KG1 (cell line): ENCODE measurements at regions not wholly inside any gene's neighbourhood (a gene's known extent, or its start where the extent isn't known, plus 50 kb on each side); places are given as distances from the start of the nearest gene placed in this dataset.
"Not testable (repeated sequence)": the region's sequence is repeated elsewhere in the genome, so short reads cannot be mapped to it uniquely, and the experiment has no call there.

Experiments
- DNase-seq: peaks from one replicate; lab custom pipeline; 2025; lab: John Stamatoyannopoulos, UW

DNA sequence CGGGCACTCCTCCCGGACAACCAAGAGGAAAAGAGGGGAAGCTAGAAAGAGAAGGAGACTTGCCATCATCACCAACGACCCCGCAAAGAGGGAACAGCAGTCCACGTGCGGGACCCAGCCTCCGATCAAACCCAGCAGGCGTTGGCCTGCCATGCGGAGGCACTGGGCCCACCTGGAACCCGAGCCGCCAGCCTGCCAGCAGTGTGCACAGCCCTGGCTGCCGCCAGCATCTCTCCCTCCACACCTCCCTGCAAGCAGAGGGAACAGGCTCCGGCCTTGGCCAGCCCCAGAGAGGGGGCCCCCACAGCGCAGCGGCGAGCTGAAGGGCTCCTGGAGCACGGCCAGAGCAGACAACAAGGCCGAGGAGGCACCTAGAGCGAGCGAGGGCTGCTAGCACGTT lies 1244.7 kb upstream of the B3GALT2 start:
- no peak for DNase-seq

DNA sequence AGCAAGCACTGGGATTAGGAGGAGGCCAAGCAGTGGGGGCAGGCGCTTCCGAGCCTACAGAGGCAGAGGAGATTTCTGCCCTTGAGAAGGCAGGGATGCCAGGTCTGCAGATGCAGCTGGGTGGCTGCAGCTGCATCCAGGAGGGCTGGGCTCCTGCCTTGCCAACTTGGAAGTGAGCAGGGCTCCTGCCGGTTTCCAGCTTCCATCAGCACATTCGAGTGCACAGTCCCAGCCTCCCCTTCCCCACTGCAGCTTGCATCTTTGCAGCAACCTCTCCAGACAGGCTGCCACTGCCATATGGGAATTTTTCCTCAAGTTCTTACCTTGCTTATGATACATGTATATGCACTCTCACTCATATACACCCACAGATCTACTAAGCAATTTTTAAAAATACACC lies 1234.3 kb upstream of the B3GALT2 start:
- DNase-seq: no peak

DNA sequence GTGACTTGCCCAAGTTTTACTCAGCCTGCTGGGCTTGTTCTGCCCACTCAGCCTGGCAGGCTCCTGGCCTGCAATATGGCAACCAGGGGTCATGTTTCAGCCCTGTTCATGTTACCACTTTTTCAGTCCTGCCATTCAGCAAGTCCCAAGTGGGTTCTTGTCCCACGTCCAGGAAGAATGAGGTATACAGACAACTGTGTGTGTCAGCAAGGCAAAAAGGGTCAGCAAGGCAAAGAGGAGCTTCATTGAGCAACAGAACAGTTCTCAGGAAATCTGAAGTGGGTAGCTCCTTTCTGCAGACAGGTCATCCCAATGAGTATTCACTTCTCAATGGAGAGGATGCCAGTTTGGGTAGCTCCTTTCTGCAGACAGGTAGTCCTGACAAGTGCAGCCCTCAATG lies 1233.3 kb upstream of the B3GALT2 start:
- no peak for DNase-seq

DNA sequence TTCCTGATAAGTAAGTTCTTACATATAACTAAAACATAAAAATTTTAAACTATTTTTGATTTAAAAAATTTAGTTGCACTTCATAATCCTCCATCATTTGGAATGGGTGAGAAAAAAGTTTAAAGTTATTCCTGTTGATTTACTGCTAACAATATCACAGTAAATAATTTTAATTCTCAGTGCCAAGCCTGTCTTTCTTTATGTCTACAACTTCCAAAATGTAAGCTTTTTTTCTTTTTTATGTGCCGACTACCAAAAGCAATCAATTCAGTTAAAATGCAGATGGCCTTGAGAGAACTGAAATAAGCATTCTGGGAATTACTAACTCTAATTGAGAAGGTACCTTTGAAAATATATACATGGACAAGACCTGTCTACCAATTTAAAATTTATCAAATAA lies 1224.3 kb upstream of the B3GALT2 start:
- no peak for DNase-seq

DNA sequence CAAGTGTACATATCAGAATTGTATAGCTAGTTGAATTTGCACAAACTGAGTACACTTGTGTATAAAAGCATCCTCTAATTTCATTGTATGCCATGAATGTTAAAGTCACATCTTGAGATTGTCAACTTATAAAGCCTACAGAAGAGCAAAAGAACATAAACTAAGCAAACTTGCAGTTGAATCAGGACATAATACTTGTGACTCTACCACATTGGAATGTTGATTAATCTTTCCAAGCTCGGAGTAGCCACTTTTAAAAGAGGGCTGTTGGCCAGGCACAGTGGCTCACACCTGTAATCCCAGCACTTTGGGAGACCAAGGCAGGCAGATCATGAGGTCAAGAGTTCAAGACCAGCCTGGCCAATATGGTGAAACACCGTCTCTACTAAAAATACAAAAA lies 1220.8 kb upstream of the B3GALT2 start:
- DNase-seq: not testable (repeated sequence)

DNA sequence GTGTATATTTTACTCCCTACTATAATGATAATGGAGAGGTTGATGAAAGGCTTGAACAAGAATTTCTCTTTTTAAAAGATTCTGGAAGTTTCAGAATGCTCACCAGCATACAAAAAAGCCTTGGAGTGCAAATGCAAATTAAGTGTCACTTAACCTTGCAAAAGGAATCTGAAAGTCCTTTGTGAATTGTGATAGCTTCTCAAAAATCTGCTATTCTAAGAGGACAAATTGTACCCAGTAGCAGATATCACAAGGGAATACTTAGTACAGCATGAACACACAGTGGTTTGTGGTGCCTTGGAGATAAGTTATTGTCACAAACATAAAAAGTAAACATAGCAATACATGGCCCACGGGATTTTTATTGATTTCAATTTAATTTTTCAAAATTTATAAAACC lies 1208.3 kb upstream of the B3GALT2 start:
- DNase-seq: no peak

DNA sequence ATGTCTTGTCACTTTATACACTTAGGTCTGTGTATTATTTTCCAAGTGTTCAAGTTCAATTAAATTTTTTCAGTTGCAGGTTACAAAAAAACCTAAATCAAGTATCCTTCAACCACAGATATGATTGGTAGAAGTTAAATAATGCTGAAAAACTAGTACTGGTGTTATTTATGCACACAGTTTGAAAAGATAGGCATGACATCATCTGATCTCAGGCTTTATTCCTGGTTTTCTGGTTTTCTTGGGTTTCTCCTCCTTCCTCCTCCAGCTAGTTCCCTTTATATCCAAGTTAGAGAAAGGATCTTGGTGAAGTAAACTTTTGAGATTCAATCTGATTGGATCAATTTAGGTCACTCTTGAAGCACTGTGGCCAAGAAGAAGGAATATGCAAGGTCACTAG lies 1201.1 kb upstream of the B3GALT2 start:
- DNase-seq: no peak

DNA sequence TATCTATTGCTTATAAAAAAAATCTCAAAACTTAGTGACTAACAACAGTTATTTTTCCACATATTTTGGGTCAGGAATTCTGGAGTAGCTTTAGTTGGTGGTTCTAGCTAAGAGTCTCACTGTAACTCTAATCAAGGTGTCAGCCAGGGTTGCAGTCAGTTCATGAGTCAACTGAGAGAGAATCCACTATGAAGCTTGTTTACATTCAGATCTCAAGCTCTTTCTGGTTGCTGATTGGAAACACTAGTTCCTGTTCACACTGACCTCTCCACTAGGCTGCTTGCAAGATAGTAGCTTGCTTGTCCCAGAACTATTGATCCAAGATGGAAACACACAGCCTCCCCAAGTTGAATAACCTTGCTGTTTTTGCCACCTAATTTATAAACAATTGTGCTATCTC lies 1192.1 kb upstream of the B3GALT2 start:
- no peak for DNase-seq

DNA sequence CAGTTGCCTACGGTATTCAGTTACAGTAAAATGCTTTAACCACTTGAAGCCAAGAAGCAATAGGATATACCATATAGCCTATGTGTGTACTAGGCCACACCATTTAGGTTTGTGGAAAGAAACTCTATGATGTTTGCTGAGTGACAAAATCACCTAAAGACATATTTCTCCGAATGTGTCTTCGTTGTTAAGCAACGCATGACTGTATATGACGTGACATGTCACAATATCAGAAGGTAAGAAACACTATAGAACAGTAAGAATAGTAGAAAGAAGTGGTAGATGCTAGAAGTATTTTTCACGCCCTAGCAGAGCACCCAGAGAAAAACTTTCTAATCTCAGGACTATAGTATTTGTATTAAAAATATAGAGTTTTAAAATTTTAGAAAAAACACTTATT lies 1188.2 kb upstream of the B3GALT2 start:
- no peak for DNase-seq

DNA sequence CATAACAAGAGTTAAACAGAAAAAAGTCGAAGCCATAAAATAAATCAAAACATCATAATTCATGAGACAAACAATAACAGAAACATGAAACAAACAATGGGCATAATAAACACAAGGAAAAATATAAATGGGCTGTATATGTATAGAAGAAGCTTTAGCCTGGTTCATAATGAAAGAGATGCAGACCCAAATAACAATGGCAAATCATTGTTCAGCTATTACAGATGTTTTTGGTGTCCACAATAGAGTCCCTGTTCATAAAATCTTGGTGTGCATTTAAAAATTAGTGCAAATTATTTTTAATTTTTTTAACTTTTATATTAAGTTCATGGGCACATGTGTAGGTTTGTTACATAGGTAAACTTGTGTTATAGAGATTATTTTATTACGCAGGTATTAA lies 1185.9 kb upstream of the B3GALT2 start:
- DNase-seq: no peak

DNA sequence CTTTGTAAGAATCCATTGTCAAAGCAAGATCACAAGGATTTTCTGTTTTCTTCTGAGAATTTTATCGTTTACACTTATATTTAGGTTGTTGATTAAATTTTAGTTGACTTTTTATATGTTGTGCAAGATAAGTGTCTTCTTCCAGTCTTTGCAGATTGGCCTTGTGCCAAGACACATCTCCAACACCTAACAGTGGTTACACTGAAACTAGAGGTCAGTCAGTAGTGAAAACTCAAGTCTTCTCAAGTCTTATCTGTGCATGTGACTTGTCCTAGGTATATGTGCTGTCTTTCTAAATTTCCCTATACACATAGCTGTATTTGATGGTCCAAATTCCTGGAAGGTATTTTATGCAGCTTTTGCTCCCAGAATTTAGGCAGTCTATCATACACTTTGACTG lies 1183.2 kb upstream of the B3GALT2 start:
- DNase-seq: no peak

DNA sequence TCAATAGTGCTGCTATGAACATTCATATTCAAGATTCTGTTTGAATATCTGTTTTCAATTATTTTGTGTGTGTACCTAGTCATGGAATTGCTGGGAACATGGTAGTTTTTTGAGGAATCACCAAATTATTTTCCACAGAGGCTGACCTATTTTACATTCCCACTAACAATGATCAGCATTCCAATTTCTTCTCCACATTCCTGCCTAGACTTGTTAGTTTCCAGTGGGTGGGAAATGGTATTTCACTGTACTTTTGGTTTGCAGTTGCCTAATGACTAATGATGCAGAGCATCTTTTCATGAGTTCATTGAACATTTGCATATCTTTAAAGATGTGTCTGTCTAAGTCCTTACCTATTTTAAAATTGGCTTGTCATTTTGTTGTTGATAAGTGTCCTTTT lies 1182.6 kb upstream of the B3GALT2 start:
- no peak for DNase-seq

DNA sequence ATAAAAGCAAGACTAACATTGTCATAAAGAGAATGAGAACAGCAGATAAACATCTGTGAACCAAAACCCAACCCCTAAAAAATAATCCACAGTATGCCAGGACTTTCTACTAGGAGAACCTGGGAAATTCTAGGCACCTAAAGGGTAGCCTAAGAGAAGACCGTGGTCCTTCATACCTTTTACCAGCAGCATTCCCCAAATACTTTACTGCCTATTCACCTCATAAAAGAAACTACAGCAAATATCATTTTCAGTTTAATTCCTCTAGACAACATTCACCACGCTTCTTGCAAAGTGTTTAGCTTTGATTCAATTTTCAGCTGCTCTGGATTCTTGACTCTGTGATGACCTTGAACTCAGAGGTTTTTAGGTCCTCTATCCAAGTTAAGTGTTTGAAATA lies 1180.7 kb upstream of the B3GALT2 start:
- DNase-seq: no peak

DNA sequence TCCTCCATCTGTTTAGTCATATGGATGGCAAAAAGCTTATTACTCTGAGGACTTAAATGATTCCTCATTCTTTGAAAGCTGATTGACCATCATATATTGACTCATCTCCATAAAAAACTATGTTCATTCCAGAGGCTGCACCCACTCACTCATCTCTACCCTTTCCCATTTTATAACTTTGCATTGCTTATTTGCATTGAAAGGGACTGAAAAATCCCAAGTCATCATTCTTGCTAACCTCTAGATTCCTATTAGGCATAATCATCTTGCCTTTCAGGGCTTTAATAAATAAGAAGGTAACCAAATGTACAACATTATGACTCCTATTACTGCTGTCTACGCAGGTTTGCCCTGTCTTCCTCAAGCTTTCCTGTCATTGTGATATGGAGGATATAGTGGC lies 1180.3 kb upstream of the B3GALT2 start:
- DNase-seq: no peak

DNA sequence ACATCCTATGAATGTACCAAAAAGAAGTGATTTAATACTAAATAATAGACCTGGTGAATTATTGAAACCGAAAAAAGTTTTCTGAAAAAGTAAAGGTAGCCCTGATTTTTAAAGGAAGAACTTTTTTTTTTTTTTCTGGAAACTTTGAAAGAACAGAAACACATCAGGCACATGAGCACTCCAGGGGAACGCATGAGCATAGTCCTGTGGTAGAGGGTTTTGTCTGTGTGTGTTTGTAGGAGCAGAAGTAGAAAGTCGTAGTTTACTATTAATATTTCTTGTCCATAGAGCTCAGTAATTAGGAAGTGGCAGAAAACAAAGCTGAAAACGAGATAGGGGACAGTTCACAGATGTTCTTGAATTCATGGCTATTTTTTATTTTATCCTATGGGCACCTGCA lies 1175.9 kb upstream of the B3GALT2 start:
- DNase-seq: no peak

DNA sequence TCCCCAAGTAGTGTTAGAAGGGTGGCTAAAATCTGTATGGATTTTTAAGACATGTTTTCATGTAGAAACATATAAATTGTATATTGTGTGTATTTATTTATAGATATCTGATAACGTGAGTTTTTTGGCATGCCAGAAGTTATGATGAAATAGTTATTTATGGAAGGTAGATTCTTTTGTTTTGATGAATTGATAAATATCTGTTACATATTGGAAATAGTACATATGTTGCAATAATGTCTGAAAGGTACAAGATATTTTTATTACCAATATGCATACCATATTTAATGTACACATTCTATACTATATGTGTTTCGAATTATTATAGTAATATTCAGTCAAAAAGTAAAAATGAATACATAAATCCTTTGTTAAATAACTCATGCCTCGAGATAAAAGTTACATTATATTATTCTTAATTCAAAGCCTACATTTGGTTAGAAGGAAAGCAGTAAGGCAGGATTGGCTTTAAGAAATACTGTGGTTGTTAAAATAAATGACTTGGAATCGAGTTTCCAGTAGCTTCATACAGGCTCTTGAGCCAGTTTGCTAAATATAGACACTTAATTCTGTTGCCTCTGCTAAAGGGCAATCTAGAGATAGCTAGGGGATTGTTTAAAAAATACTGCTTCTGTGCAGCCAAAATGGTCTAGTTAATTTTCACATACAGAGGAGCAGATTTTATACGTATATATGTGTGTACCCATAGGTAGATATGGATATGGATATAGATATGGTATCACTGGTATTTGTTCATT lies 1175.1 kb upstream of the B3GALT2 start:
- DNase-seq: no peak

DNA sequence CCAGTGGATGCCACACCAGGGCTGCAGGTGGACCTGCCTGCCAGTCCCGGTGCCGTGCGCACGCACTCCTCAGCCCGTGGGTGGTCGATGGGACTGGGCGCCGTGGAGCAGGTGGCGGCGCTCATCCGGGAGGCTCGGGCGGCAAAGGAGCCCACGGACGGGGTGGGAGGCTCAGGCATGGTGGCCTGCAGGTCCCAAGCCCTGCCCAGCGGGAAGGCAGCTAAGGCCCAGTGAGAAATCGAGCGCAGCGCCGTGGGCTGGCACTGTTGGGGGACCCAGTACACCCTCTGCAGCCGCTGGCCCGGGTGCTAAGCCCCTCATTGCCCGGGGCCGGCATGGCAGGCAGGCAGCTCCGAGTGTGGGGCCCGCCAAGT lies 1171.8 kb upstream of the B3GALT2 start:
- no peak for DNase-seq

DNA sequence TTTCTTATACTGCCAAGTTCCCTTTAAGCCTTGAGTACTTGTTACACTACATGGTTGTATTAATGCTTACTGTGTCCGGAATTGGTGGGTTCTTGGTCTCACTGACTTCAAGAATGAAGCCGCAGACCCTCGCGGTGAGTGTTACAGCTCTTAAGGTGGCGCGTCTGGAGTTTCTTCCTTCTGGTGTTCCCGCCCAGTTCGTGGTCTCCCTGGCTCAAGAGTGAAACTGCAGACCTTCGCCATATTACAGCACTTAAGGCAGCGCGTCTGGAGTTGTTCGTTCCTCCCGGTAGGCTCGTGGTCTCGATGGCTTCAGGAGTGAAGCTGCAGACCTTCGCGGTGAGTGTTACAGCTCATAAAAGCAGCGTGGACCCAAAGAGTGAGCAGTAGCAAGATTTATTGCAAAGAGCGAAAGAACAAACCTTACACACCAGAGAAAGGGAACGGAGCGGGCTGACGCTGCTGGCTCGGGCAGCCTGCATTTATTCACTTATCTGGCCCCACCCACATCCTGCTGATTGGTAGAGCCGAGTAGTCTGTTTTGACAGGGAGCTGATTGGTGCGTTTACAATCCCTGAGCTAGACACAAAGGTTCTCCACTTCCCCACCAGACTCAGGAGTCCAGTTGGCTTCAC lies 1171.3 kb upstream of the B3GALT2 start:
- DNase-seq: not testable (repeated sequence)

DNA sequence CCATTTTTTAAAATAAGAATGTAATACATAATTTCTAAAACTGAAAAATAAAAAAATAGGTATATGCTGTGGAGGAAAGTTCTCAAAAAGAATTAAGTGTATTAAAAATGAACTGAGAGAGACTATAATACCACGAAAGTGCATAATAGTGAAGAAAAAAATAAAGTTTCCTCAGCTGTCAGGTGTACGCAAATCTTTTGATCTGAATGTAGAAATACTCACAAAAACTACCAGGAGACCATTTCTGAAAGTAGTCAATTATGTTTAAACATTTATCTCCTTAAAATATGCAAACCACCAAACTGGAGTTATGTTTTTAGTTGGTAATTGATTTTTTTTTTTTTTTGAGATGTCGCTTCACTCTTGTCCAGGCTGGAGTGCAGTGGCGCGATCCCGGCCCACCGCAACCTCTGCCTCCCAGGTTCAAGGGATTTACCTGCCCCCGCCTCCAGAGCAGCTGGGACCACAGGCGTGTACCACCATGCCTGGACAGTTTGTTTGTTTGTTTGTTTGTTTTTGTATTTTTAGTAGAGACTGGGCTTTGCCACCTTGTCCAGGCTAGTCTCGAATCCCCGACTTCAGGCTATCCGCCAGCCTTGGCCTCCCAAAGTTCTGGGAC lies 1169.2 kb upstream of the B3GALT2 start:
- no peak for DNase-seq

DNA sequence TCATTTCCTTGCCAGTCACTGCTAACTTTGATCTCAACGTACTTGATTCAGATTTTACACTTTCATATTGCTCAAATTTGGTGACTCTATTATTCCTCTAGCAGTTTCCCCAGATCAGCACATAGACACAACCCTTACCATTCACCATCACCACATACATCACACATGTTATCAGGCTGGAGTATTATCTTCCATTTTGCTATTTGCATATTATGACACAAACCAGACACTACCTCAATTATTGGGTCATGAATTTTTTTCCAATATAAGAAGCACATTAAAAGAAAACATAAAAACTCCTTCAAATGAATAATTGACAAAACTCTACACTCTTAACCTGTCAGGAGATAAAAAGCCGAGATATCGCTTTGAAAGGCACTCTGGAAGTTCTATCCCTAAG lies 1166.7 kb upstream of the B3GALT2 start:
- no peak for DNase-seq

DNA sequence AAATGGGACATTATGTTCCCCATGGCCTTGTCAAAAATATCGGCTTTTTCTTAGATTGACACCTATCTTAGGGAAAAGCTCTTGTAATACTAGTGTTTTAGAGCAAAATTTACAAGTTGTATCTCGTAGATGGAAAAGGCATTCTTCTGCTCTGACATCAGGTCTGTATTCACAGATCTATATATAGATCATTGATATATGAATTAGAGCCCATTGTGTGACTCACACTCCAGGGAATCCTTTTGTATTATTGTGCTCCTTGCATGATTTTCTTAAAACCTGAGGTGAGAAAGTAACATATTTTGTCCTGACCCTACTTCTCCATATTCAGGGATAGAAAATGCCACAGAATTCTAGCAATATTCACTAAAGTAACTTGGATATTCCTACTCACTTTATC lies 1160.8 kb upstream of the B3GALT2 start:
- DNase-seq: no peak

DNA sequence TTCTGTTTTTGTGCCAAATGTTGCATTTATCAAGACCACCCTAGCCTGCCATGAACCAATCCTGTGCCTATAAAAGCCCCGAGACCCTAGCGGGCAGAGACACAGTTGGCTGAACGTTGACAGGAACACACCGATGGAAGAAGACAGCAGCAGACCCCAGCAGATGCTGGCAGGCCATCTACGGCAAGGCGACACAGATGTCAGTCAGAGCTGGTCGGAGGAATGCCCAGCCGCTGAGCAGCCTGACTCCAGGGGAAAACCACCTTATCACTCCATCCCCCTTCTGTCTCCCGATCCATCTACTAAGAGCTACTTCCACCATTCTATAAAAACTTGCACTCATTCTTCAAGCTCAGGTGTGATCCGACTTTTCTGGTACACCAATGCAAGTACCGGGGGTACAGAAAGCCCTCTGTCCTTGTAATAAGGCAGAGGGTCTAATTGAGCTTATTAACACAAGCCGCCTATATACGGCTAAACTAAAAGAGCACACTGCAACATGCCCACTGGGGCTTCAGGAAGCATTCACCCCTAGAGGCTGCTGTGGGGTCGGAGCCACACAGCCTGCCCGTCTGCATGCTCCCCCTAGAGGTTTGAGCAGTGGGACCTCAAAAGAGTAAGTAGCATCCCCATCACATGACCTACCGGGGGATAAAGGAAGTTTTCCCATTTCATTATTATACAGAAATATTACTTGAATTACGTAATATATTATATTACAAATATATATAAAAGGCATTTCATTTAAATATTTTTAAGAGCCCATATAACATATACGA lies 1156.3 kb upstream of the B3GALT2 start:
- DNase-seq: no peak

DNA sequence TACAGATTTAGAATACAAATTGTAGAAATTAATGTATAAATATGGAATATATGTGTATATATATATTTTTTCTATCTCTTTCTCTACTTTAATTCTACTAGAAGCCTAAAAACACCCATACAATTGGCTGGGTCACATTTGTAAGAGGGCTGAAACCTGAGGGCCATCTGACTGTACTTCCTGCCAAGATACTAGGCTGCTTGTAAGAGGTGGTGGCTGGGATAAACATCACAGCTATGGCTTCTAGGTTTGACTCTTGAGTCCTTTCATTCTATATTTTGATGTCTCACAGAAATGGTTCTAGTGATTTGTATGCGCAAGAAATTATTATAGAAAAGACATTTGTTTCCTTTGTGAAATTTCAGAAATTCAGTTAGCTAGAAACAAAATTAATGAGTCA lies 1155.2 kb upstream of the B3GALT2 start:
- no peak for DNase-seq
